Right lobe of liver (tissue), 4 donors: ENCODE measurements at regions not wholly inside any gene's neighbourhood (a gene's known extent, or its start where the extent isn't known, plus 50 kb on each side); places are given as distances from the start of the nearest gene placed in this dataset.

ENCODE experiments used
- POLR2A ChIP-seq: fragments of 450-650 bp; IDR thresholded peaks from one replicate; pipeline ENCODE4 v1.6.1; 2017; ENCODE audit warnings: antibody characterized with exemption, mild to moderate bottlenecking
- TF ChIP-seq, protein P1 (sequence below), 4 donors: fragments of 200-600 bp in 3 of 4; fragments of 450-650 bp in 1 of 4; IDR thresholded peaks; one replicate each; pipeline versions ENCODE4 v1.5.1 to v1.8.0; 2016 to 2022; ENCODE audit warnings: antibody characterized with exemption in 4 of 4, mild to moderate bottlenecking in 2 of 4
- donor health status: DM: no; HTN: no; CAD: no.
- donor health status: DM: no; HTN: no; CAD: no.
- donor health status: DM: no; HTN: yes; CAD: no.

DNA sequence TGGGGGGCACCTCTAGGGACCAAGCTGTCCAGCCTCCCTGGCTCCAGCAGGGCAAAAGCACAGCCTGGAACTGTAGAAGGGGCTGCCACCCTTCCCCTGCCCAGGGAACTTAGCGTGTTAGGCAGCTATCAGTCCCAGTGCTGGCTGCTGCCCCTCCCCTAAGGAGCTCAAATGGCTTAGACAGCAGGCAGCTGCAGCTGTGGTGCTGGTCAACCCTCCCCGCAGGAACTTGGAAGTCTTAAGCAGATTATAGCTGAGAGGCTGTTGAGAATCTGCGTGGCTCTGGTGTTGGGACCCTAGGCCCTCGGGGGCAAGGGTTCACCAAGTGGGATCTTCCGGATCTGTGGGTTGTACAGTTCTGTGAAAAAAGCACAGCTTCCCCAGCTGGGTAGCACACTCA lies 536.5 kb upstream of the CDH10 start:
- no peak for TF ChIP-seq POLR2A
- TF ChIP-seq, protein P1, sequence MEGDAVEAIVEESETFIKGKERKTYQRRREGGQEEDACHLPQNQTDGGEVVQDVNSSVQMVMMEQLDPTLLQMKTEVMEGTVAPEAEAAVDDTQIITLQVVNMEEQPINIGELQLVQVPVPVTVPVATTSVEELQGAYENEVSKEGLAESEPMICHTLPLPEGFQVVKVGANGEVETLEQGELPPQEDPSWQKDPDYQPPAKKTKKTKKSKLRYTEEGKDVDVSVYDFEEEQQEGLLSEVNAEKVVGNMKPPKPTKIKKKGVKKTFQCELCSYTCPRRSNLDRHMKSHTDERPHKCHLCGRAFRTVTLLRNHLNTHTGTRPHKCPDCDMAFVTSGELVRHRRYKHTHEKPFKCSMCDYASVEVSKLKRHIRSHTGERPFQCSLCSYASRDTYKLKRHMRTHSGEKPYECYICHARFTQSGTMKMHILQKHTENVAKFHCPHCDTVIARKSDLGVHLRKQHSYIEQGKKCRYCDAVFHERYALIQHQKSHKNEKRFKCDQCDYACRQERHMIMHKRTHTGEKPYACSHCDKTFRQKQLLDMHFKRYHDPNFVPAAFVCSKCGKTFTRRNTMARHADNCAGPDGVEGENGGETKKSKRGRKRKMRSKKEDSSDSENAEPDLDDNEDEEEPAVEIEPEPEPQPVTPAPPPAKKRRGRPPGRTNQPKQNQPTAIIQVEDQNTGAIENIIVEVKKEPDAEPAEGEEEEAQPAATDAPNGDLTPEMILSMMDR (IDR thresholded peaks at IDR 0.05): no peak
